HUES6 (cell line): ENCODE measurements at regions not wholly inside any gene's neighbourhood (a gene's known extent, or its start where the extent isn't known, plus 50 kb on each side); places are given as distances from the start of the nearest gene placed in this dataset.

Source experiments
- H3K27ac ChIP-seq: 2 replicates; pipeline ENCODE4 v1.7.0; 2013; ENCODE audit warnings: low read depth, mild to moderate bottlenecking, low read length, inconsistent platforms
- H3K27me3 ChIP-seq: 2 replicates; pipeline ENCODE4 v1.6.1; 2013; ENCODE audit warnings: low read length; ENCODE audit not compliant: control insufficient read depth, insufficient read depth
- H3K36me3 ChIP-seq: 2 replicates; pipeline ENCODE4 v1.6.1; 2013; ENCODE audit warnings: low read length; ENCODE audit not compliant: control insufficient read depth, insufficient read depth
- H3K4me1 ChIP-seq: 2 replicates; pipeline ENCODE4 v1.6.1; 2013; ENCODE audit warnings: low read length; ENCODE audit not compliant: control insufficient read depth, insufficient read depth
- H3K4me3 ChIP-seq: 2 replicates; pipeline ENCODE4 v1.5.1; 2013; ENCODE audit warnings: low read depth, low read length
- H3K9ac ChIP-seq: one replicate; pipeline ENCODE4 v1.6.1; 2013; ENCODE audit warnings: mild to moderate bottlenecking, low read length
- H3K9me3 ChIP-seq: 2 replicates; pipeline ENCODE4 v1.6.1; 2013; ENCODE audit warnings: low read depth, low read length; ENCODE audit not compliant: control insufficient read depth, insufficient read depth

GRCh38 chr3:159652452-159652851, 336.2 kb upstream of the IL12A start:
- Histone ChIP-seq H3K4me3 (no peak overlapping the region), H3K9ac (no peak overlapping the region), H3K9me3 (no peaks in the 10 kb centered on the region)

GRCh38 chr3:159654183-159655134, 334.2 kb upstream of the IL12A start:
- H3K4me1 ChIP-seq: no peaks in the 10 kb centered on the region
- no peak overlapping the region for H3K9ac ChIP-seq
- no peaks in the 10 kb centered on the region for H3K9me3 ChIP-seq
- no peaks in the 10 kb centered on the region for H3K27me3 ChIP-seq
- H3K36me3 ChIP-seq: no peaks in the 10 kb centered on the region
- no peak overlapping the region for H3K4me3 ChIP-seq
- no peak overlapping the region for H3K27ac ChIP-seq

More at GRCh38 chr3:159652452-159652851, 336.2 kb upstream of the IL12A start:
- Histone ChIP-seq H3K36me3 (no peaks in the 10 kb centered on the region), H3K4me1 (no peaks in the 10 kb centered on the region), H3K27me3 (no peaks in the 10 kb centered on the region), H3K27ac (no peak overlapping the region)

- H3K27ac ChIP-seq: no peak overlapping the region
- H3K4me3 ChIP-seq: no peak overlapping the region
- H3K9me3 ChIP-seq: no peaks in the 10 kb centered on the region
Observed at GRCh38 chr3:159655202-159655601, 333.4 kb upstream of the IL12A start.

GRCh38 chr3:159657176-159657575, 331.5 kb upstream of the IL12A start:
- H3K4me1 ChIP-seq: no peaks in the 10 kb centered on the region

More at GRCh38 chr3:159655202-159655601, 333.4 kb upstream of the IL12A start:
- no peak overlapping the region for H3K9ac ChIP-seq
- no peaks in the 10 kb centered on the region for H3K36me3 ChIP-seq
- no peaks in the 10 kb centered on the region for H3K4me1 ChIP-seq
- no peaks in the 10 kb centered on the region for H3K27me3 ChIP-seq

GRCh38 chr3:159657629-159658028, 331.0 kb upstream of the IL12A start:
- Histone ChIP-seq H3K4me1 (no peaks in the 10 kb centered on the region), H3K36me3 (no peaks in the 10 kb centered on the region), H3K9ac (no peak overlapping the region), H3K9me3 (peaks cover 9% of the 10 kb centered on the region), H3K4me3 (no peak overlapping the region), H3K27ac (no peak overlapping the region), H3K27me3 (no peaks in the 10 kb centered on the region)

More at GRCh38 chr3:159657176-159657575, 331.5 kb upstream of the IL12A start:
- no peaks in the 10 kb centered on the region for H3K27me3 ChIP-seq
- no peak overlapping the region for H3K4me3 ChIP-seq
- H3K36me3 ChIP-seq: no peaks in the 10 kb centered on the region
- no peak overlapping the region for H3K27ac ChIP-seq
- no peak overlapping the region for H3K9ac ChIP-seq
- peaks cover 5% of the 10 kb centered on the region for H3K9me3 ChIP-seq

- Histone ChIP-seq H3K9ac (no peak overlapping the region), H3K9me3 (peaks cover 9% of the 10 kb centered on the region), H3K27me3 (no peaks in the 10 kb centered on the region), H3K4me3 (no peak overlapping the region), H3K4me1 (no peaks in the 10 kb centered on the region), H3K36me3 (no peaks in the 10 kb centered on the region), H3K27ac (no peak overlapping the region)
Observed at GRCh38 chr3:159660326-159660725, 328.3 kb upstream of the IL12A start.

GRCh38 chr3:159660901-159661300, 327.7 kb upstream of the IL12A start:
- peaks cover 9% of the 10 kb centered on the region for H3K9me3 ChIP-seq
- no peaks in the 10 kb centered on the region for H3K27me3 ChIP-seq
- no peak overlapping the region for H3K27ac ChIP-seq
- H3K4me1 ChIP-seq: no peaks in the 10 kb centered on the region
- H3K36me3 ChIP-seq: no peaks in the 10 kb centered on the region
- no peak overlapping the region for H3K9ac ChIP-seq
- H3K4me3 ChIP-seq: no peak overlapping the region

GRCh38 chr3:159662549-159662948, 326.1 kb upstream of the IL12A start:
- peaks cover 9% of the 10 kb centered on the region for H3K9me3 ChIP-seq
- H3K27ac ChIP-seq: no peak overlapping the region
- no peaks in the 10 kb centered on the region for H3K4me1 ChIP-seq

GRCh38 chr3:159664006-159664405, 324.6 kb upstream of the IL12A start:
- Histone ChIP-seq H3K4me1 (peaks cover 2% of the 10 kb centered on the region; the same call in 1 of the 2 replicates), H3K36me3 (no peaks in the 10 kb centered on the region), H3K4me3 (no peak overlapping the region), H3K9me3 (peaks cover 9% of the 10 kb centered on the region), H3K27ac (no peak overlapping the region), H3K27me3 (no peaks in the 10 kb centered on the region), H3K9ac (no peak overlapping the region)

More at GRCh38 chr3:159662549-159662948, 326.1 kb upstream of the IL12A start:
- Histone ChIP-seq H3K9ac (no peak overlapping the region), H3K4me3 (no peak overlapping the region), H3K36me3 (no peaks in the 10 kb centered on the region), H3K27me3 (no peaks in the 10 kb centered on the region)

- no peak overlapping the region for H3K9ac ChIP-seq
- no peaks in the 10 kb centered on the region for H3K36me3 ChIP-seq
- H3K4me3 ChIP-seq: no peak overlapping the region
- H3K4me1 ChIP-seq: peaks cover 4% of the 10 kb centered on the region; the same call in 1 of the 2 replicates
- H3K9me3 ChIP-seq: peaks cover 9% of the 10 kb centered on the region
- H3K27ac ChIP-seq: no peak overlapping the region
- no peaks in the 10 kb centered on the region for H3K27me3 ChIP-seq
Observed at GRCh38 chr3:159664653-159665052, 324.0 kb upstream of the IL12A start.

GRCh38 chr3:159667261-159667660, 321.4 kb upstream of the IL12A start:
- H3K9me3 ChIP-seq: peaks cover 3% of the 10 kb centered on the region
- no peak overlapping the region for H3K27ac ChIP-seq
- no peaks in the 10 kb centered on the region for H3K27me3 ChIP-seq

More at GRCh38 chr3:159667261-159667660, 321.4 kb upstream of the IL12A start:
- Histone ChIP-seq H3K36me3 (no peaks in the 10 kb centered on the region), H3K9ac (no peak overlapping the region), H3K4me1 (peaks cover 4% of the 10 kb centered on the region; the same call in 1 of the 2 replicates), H3K4me3 (no peak overlapping the region)
